Neural progenitor cell (in vitro differentiated cells): ENCODE measurements at regions not wholly inside any gene's neighbourhood (a gene's known extent, or its start where the extent isn't known, plus 50 kb on each side); places are given as distances from the start of the nearest gene placed in this dataset.

Experiments used
- CTCF ChIP-seq: fragments of 200-600 bp; sonication (generic); IDR thresholded peaks from 2 replicates; pipeline ENCODE4 v1.5.1; 2017; ENCODE audit warnings: antibody characterized with exemption, mild to moderate bottlenecking
- EZH2 ChIP-seq: fragments of 200-600 bp; sonication (generic); IDR thresholded peaks from 2 replicates; pipeline ENCODE4 v1.6.1; 2017; ENCODE audit warnings: antibody characterized with exemption, mild to moderate bottlenecking, moderate library complexity
- EZH2phosphoT487 ChIP-seq: fragments of 200-600 bp; sonication (generic); IDR thresholded peaks from 2 replicates; pipeline ENCODE4 v1.6.1; 2017; ENCODE audit warnings: antibody characterized with exemption

GRCh38 chr3:80655216-80655615 is 887.4 kb upstream of the ROBO1 start:
- no peak for TF ChIP-seq CTCF
- no peak for TF ChIP-seq EZH2phosphoT487
- no peak for TF ChIP-seq EZH2
